NCI-H146 treated with DMSO at 0.1 percent for 48 hours (cell line): ENCODE measurements at regions not wholly inside any gene's neighbourhood (a gene's known extent, or its start where the extent isn't known, plus 50 kb on each side); places are given as distances from the start of the nearest gene placed in this dataset.
A peak's percentile ranks its signal among the peaks of the same experiment; 100 is the strongest.
"Not testable (repeated sequence)": the region's sequence is repeated elsewhere in the genome, so short reads cannot be mapped to it uniquely, and the experiment has no call there.

Experiments
- DNase-seq: peaks from one replicate; lab custom pipeline; 2025; ENCODE audit not compliant: unreplicated experiment; lab: John Stamatoyannopoulos, UW

- no peak for DNase-seq
These were observed 52.9 kb downstream of the ZBTB9 start for GRCh38 chr6:33507261-33507660.

- no peak for DNase-seq
These were observed 54.9 kb downstream of the ZBTB9 start for GRCh38 chr6:33508935-33509926.

GRCh38 chr6:33513213-33513612, 58.8 kb downstream of the ZBTB9 start:
- DNase-seq: no peak

- DNase-seq: no peak
These were observed 62.4 kb downstream of the ZBTB9 start for GRCh38 chr6:33516726-33517125.

GRCh38 chr6:33520636-33521488, 59.2 kb downstream of the BAK1 start:
- not testable (repeated sequence) for DNase-seq

GRCh38 chr6:33521489-33522091, 58.5 kb downstream of the BAK1 start:
- peak; percentile 23 for DNase-seq
